NB4 (cell line): ENCODE measurements at regions not wholly inside any gene's neighbourhood (a gene's known extent, or its start where the extent isn't known, plus 50 kb on each side); places are given as distances from the start of the nearest gene placed in this dataset.

ENCODE experiments used
- CTCF ChIP-seq: IDR thresholded peaks from one replicate; pipeline ENCODE4 v1.5.1; 2012; ENCODE audit warnings: low read depth, low read length
- MYC ChIP-seq: IDR thresholded peaks from 2 replicates; pipeline ENCODE4 v1.6.1; 2011; ENCODE audit warnings: low read depth, low read length
- POLR2A ChIP-seq: IDR thresholded peaks from 2 replicates; pipeline ENCODE4 v1.6.1; 2011; ENCODE audit warnings: mild to moderate bottlenecking; ENCODE audit not compliant: insufficient read length; ENCODE audit errors: extremely low read depth
- TF ChIP-seq, protein P1 (sequence below): IDR thresholded peaks from 2 replicates; pipeline ENCODE4 v1.6.1; 2011; ENCODE audit warnings: low read depth, low read length

GRCh38 chr2:15726321-15727057, 134.8 kb downstream of the DDX1 start:
- no peak for TF ChIP-seq CTCF
- TF ChIP-seq, protein P1, sequence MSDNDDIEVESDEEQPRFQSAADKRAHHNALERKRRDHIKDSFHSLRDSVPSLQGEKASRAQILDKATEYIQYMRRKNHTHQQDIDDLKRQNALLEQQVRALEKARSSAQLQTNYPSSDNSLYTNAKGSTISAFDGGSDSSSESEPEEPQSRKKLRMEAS: no peak
- no peak for TF ChIP-seq POLR2A
- TF ChIP-seq MYC: no peak
